Fibroblast of pulmonary artery (primary cell): ENCODE measurements at regions not wholly inside any gene's neighbourhood (a gene's known extent, or its start where the extent isn't known, plus 50 kb on each side); places are given as distances from the start of the nearest gene placed in this dataset.
A peak's percentile ranks its signal among the peaks of the same experiment; 100 is the strongest.

Source experiments
- DNase-seq: peaks from one replicate; pipeline ENCODE4 v3.0.0-alpha.2; 2010; ENCODE audit warnings: low read depth
- H3K4me3 ChIP-seq: replicated peaks from 2 replicates; pipeline ENCODE4 v1.5.1; 2011; ENCODE audit warnings: low read depth, mild to moderate bottlenecking, control low read depth, low read length, moderate library complexity
- CTCF ChIP-seq: IDR thresholded peaks from 2 replicates; pipeline ENCODE4 v1.5.1; 2011; ENCODE audit warnings: mild to moderate bottlenecking, control low read depth, low read length, inconsistent platforms; ENCODE audit errors: missing control alignments

- no peak for TF ChIP-seq CTCF
- no peak for DNase-seq
- no peak overlapping the region for H3K4me3 ChIP-seq
These were observed 108.4 kb upstream of the DPH6 start for GRCh38 chr15:35654332-35654731.

DNA sequence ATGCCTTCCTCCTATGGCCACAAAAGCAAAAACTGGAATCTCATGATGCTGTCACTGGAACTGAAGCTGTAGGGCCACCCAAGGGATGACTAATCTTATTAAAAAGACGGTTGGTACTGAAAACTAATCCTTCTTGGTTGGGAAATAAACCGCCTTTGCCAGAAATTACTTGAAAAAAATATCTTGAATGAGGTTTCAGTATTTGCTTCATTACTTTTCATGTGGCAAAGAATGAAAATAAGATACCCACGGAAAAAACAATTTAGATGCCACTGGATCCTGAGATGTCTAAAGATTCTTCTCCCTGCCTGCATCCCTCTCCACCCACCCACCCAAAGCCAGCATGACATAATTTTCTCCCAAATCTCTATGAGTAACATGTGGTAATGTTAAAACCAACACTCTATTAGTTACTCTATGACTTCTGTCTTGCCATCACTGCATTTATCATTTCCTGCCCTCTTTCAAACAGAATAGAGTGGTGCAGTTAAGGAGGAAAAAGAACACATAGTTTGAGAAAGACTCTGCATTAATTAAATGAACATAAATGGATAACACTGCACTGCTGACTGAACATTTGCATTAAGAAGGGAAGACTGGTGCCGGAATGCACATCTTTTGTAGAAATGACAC, 111.8 kb upstream of the DPH6 start:
- no peak for TF ChIP-seq CTCF
- DNase-seq = peak; percentile 51
- H3K4me3 ChIP-seq = no peak overlapping the region

DNA sequence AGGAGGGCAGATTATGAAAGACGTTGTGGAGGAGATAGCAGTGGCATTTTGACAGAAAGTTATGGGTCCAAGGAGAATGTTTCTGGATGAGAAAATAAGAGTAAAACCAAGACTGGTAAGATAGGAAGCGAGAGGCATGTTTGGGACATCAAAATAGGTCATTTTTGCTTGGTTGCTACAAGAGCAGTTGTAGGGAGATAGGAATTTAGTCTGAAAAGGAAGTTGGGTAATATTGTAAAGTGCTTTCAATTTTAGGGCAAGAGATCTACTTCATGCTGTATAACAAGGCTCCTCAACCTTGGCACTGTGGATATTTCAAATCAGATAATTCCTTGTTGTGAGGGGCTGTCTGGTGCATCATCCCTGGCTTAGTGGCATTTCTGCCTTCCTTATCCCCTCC, 118.0 kb upstream of the DPH6 start:
- no peak overlapping the region for H3K4me3 ChIP-seq
- TF ChIP-seq CTCF = no peak
- peak; percentile 49 for DNase-seq

DNA sequence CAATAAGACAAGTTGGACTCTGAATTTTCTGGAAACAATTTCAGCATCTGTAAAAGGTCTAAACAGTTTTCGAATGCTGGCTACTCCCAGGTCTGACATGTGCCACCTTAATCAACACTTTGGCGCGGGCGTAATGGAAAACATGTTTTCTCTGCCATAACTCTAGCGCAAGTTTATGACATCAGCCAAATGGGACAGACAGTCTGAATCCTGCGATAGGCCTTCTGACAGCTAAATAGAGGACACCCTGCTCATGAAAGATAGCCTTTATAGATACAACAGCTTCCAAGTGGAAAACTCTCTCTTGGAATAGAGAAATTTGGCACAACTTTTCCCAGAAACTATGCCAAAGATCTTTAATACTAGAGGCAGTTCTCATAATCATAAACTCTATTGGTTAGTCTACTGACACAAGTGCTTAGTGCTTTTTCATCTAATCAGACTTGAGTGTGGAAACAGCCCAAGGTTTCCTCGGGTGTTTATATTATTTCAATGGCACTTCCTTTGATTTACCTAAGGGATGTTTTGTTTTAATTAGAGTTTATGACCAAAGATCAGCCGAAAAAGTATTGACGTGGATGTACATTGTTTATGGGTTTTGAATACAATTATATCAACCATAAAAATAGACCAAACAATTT, 120.1 kb upstream of the DPH6 start:
- DNase-seq = no peak
- no peak overlapping the region for H3K4me3 ChIP-seq
- no peak for TF ChIP-seq CTCF

DNA sequence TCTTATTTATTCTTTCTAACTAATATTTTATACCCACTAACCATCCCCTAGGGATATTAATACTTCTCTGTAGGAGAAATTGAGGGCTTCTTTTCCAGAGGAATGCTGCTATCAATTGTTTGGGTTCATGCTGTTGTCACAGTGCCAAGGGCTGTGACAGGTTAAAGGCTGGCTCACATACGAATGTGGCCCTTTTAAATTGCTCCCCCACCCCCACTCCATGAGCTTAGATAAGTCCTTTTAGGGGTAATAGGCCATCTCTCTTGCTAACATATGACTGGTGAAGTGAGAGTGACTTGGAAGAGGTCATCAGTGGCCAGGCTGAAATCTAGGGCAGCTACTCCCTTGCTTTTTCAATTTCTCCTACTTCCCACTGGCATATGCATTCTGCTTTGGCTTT, 121.9 kb upstream of the DPH6 start:
- no peak overlapping the region for H3K4me3 ChIP-seq
- no peak for TF ChIP-seq CTCF
- no peak for DNase-seq

DNA sequence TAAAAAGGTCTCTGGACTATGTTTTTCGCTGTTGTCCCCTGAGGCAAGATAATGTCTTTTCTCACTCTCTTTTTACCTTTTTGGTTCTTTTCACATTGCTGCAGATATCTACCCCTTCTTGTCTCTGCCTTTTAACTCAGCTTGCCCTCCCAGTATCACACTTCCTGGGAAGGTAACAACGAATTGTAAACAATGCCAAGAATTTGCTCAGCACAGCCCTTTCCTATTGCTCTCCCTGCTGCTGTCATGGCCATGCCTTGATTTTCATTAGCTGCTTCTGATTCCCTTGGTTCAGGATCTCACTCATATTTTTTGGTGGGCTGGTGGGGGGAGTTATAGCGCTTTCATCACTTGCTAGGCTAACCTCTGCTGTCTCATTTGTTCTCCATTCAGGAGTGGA, 123.1 kb upstream of the DPH6 start:
- no peak for DNase-seq
- H3K4me3 ChIP-seq = no peak overlapping the region
- TF ChIP-seq CTCF = no peak

- no peak for DNase-seq
- TF ChIP-seq CTCF = no peak
- H3K4me3 ChIP-seq = no peak overlapping the region
These were observed 123.6 kb upstream of the DPH6 start for GRCh38 chr15:35669432-35670045.
